COLO829 (cell line): ENCODE measurements at regions not wholly inside any gene's neighbourhood (a gene's known extent, or its start where the extent isn't known, plus 50 kb on each side); places are given as distances from the start of the nearest gene placed in this dataset.
A peak's percentile ranks its signal among the peaks of the same experiment; 100 is the strongest.

Experiments
- DNase-seq: peaks from one replicate; pipeline ENCODE4 v3.0.0; 2012; ENCODE audit warnings: low spot score

GRCh38 chr14:54175298-54175942 is 218.8 kb upstream of the BMP4 start:
- DNase-seq = peak; percentile 59

DNA sequence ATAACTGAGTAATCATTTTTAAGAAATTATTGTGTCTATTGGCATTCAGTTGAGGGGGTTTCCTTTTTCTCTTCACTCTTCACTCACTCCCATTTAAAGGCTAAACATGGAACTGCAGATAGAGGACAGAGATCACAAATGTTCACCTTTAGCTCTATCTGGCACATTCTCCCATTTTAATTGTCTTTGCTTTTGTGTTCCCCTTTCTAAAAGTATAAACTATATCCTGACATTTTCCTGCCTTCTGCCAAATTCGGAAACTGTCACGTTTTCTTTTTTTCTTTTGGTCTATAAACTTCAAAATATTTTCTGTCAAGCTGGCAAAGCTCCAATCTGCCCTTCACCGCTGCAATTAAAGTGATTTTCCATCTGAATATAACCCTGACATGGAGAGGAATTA is 219.8 kb upstream of the CDKN3 start:
- DNase-seq = no peak

DNA sequence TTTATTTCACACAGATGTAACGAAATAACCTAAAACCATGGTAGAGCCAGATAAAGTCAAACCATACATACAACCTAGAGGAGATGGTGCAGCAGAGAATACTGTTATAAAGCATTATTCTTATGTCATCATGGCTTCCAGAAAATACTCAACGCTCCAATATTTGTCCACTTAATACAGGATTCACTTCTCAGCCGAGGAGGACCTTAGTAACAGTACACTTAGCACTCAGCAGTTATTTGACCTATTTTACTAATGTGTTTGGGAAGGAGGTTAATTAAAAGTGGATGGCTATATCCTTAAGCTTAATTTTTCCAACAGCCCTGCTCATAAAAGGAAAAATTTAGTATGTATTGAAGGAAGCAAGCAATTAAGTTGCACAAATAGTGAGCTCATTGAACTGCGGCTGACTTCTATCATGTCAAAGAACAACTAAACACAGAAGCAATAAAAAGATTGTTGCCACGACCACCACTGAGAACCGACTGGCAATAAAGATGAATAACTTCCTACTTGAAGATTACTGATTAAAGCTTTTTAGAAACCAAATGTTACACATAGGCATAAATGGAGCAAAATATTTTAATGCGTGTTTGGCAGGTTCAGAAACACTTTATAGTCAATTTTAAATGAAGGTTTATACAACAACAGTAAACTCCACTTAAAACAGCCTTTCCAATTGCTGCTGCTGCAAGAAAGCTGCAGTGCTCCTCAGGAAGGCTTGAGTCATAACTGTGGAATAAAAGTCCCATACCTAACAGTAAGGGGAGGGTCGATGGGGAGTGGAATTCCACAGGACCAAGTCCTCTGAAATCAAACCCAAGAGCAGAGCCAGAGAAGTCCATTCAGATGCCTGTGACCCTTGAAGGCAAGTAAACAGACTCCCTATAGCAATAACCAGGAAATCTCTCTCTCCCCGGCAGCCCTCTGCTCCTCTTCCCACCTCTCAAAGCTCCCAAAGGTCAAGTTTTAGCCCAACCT is 218.9 kb upstream of the CDKN3 start:
- DNase-seq = no peak

DNA sequence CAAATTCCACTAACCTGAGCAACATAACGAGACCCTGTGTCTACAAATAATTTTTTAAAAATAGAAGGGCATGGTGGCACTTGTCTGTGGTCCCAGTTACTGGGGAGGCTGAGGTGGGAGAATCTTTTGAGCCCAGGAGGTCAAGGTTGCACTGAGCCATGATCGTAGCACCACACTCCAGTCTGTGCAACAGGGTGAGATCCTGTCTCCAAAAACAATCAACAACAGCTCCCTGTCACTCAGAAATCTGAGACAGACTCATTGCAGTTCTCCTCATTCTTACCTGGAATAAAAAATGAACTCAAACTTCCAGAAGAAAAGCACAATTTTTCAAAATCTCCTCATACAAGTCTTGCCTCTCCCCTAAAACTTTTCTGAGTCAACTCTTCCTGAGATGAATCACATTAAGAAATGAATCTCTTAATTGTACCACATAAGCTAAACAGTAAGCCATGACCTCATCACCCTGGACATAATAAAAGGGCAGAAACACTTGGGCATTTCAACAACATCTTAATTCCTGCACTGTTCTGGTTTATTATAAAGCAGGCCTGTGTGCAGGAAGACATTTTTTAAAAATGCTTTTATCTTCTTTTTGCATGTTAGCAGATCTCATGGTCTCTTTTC is 214.3 kb upstream of the CDKN3 start:
- DNase-seq = peak; percentile 82

GRCh38 chr14:54186821-54187763 is 209.7 kb upstream of the CDKN3 start:
- DNase-seq = no peak

DNA sequence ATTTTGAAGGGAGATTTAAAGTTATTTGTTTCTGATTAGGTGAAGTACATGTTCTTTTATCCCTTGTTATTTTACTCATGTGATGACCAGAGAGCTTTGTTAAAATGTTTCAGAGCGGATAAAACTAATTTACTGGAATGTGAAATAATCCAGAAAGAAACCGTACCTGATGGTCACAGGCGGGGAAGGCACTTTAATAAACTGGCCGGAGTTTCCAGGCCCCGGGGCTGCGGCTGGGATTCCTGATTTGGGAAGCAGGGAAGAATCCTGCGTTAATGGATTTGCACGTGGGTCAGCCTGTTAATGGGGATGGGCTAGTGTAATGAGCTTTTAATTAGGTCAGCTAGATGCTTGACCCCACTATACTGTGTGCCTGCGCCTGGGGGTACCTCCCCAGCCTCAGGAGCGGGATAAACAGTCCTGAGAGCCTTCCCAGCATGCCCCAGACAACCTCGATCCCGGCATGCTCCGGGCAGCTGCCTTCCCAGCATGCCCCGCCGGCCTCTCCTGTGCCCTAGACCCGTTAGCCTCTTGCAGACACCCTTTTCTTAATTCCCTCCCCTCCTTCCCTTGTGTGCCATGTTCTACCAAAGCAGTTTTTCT is 208.6 kb upstream of the CDKN3 start:
- DNase-seq = no peak

GRCh38 chr14:54189333-54189732 is 207.5 kb upstream of the CDKN3 start:
- DNase-seq = no peak

GRCh38 chr14:54189748-54190354 is 207.0 kb upstream of the CDKN3 start:
- peak; percentile 62 for DNase-seq

- DNase-seq = no peak
Observed at GRCh38 chr14:54191846-54192245, 205.0 kb upstream of the CDKN3 start.

DNA sequence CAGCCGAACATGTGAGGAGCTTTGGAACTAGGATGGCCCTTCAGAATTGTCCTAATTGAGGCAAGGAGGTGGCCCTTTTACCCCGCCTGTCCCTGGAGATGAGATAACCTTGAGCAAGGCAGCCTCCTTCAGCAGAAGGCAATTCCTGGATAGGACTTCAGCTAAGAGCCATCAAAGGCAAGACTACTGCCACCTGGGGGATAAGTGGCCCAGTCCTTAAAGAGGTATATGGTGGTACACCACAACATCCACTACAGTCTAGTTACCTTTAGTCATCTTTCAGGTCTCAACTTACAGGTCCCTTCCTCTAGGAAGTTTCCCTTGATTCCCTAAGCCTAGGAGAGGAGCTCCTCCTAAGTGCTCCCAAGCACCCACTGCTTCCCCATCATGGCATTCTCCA is 204.2 kb upstream of the CDKN3 start:
- no peak for DNase-seq

DNA sequence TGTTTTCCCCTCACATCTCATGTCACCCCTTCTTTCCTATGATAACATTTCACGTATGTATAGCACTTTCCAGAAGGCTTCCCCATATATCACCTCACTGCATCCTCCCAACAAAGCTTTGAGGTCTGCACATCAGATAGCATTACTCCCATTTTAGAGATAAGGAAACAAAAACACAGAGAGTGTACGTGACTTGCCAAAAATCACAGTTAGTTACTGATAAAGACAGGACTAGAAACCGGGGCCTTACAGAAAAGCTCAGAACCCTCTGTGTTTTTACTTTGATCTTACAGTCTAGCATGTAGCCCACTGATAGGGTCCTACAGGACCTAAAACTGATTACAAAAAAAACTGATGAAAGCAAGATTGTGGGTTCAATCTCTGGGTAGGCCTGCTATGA is 202.9 kb upstream of the CDKN3 start:
- DNase-seq = no peak

- DNase-seq = peak; percentile 94
Observed at GRCh38 chr14:54194501-54194900, 202.3 kb upstream of the CDKN3 start.

GRCh38 chr14:54197369-54197768 is 199.4 kb upstream of the CDKN3 start:
- no peak for DNase-seq

DNA sequence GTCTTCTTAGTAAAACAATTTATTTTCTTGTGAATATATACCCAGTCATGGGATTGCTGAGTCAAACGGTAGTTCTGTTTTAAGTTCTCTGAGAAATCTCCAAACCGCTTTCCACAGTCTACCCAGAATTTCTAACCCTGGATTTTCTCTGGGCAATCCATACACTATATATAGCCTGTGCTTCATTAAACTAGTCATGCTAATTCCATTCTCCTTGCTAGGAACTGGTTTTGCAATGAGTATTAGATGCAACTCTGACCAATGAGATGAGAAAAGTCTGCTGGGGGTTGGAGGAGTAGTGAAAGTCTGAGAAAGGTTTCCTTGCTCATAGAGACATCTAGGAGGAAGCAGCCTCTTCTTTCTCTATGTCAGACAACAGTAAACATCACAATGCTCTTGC is 196.1 kb upstream of the CDKN3 start:
- DNase-seq = no peak

DNA sequence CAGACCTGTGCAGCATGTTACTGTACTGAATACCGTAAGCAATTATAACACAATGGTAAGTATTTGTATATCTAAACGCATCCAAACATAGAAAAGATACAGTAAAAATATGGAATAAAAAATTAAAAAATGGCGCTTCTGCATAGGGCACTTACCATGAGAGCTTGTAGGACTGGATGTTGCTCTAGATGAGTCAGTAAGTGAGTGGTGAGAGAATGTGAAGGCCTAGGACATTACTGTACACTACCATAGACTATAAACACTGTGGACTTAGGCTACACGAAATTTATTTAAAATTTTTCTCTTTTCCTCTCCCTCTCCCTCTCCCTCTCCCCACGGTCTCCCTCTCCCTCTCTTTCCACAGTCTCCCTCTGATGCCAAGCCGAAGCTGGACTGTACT is 194.5 kb upstream of the CDKN3 start:
- no peak for DNase-seq

- no peak for DNase-seq
Observed at GRCh38 chr14:54206516-54206915, 190.3 kb upstream of the CDKN3 start.

GRCh38 chr14:54207075-54207474 is 189.7 kb upstream of the CDKN3 start:
- DNase-seq = no peak

- DNase-seq = no peak
Observed at GRCh38 chr14:54207476-54208462, 189.0 kb upstream of the CDKN3 start.

GRCh38 chr14:54208751-54209150 is 188.1 kb upstream of the CDKN3 start:
- DNase-seq = no peak
